HUDEP-2 (cell line): ENCODE measurements at regions not wholly inside any gene's neighbourhood (a gene's known extent, or its start where the extent isn't known, plus 50 kb on each side); places are given as distances from the start of the nearest gene placed in this dataset.
"Not testable (repeated sequence)": the region's sequence is repeated elsewhere in the genome, so short reads cannot be mapped to it uniquely, and the experiment has no call there.

Experiments
- DNase-seq, 76 experiments: peaks; one replicate each; lab custom pipeline; 2025; ENCODE audit not compliant: unreplicated experiment in 76 of 76; lab: John Stamatoyannopoulos, UW

DNA sequence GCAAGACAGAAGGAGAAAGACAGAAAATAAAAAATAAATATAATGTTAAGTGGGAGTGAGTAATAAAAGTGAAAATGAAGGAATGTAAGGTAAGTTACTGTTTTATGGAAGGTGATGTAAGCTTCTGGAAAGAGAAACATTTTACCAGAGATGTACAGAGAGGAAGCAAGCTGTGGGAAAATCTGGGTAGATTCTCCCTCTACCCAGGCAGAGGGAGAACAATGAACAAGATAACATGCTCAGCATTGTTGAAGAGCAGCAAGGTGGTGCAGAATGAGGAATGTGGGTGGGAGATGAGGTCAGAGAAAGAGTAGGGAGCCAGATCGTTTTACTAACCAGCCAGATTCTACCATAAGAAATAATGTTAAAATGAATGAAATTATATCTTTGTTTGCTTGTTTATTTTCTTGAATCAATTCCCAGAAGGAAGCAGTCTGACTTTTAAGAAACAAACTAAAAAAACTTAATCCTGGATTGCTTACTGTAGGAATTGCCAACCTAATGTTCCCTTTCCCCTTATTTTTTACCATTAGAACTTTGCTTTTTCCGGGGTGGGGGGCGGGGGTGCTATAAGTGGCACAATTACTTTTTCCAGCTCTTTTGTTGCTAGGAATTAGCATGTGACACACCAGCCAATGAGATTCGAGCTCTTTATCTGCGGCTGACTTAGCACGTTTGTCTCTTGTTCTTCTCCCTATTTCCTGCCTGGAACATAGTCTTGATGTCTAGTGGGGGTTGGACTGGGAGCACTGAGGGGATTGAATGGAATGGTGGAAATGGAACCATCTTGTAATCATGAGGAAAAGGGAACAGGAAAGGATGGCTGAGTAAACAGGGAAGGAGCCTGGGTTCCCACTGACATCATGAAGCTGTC, 356.7 kb downstream of the TMEM167A start:
- no peak for DNase-seq

GRCh38 chr5:82719368-82719767, 357.8 kb downstream of the TMEM167A start:
- DNase-seq: peak in 1 of 76 experiments; percentile 1

DNA sequence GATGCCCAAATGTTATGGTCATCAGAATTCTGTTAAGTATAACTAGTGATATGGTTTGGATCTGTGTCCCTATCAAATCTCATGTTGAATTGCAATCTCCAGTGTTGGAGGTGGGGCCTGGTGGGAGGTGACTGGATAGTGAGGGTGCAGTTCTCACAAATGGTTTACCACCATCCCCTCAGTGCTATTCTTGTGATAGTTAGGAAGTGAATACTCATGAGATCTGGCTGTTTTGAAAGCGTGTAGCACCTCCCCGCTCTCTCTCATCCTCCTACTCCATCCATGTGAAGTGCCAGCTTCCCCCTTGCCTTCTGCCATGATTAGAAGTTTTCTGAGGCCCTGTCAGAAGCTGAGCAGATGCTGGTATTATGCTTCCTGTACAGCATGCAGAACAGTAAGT, 359.5 kb downstream of the TMEM167A start:
- no peak for DNase-seq

DNA sequence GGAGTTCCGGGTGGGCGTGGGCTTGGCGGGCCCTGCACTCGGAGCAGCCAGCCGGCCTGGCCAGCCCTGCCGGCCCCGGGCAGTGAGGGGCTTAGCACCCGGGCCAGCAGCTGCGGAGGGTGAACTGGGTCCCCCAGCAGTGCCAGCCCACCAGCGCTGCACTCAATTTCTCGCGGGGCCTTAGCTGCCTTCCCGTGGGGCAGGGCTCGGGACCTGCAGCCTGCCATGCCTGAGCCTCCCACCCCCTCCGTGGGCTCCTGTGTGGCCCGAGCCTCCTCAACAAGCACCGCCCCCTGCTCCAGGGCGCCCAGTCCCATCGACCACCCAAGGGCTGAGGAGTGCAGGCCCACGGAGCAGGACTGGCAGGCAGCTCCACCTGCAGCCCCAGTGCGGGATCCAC, 362.5 kb downstream of the TMEM167A start:
- DNase-seq: not testable (repeated sequence)

GRCh38 chr5:82713811-82714210, 363.4 kb downstream of the TMEM167A start:
- DNase-seq: no peak

DNA sequence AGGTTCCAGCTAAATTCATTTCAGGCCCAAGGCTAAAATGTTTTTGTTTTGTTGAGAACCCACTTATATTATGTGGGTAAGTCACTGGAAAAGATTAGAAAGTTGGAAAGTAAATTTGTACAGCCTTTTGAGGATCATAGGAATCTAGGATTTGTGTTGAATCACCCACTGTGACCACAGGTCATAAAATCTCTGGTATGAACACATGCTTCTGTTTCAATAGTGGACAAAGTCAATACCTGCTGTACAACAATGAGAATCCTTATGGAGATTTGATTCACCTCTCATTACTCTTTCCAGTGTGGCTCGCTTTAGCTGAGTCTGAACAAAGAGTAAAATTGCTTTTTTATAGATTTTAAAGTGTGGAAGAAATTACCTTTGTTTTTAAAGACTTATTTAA, 369.5 kb downstream of the TMEM167A start:
- no peak for DNase-seq

DNA sequence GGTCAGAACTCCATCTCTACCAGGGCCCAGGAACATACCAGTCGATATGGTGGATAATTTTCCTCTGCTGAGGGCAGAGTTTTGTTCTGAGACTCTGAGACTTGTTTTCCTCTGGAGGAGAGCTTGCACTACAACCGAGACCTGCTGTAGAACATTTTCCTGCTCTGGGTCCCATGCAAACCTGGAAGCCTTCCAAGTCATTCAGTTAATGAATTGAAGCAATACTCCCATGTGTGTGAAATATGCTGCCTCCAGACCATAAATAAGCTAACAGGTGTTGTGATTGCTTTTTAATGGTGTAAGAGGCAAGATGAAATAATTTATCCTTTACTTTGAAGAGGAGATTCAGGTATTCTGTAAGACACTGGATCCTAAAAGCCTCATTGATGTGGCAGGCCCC, 372.8 kb downstream of the TMEM167A start:
- no peak for DNase-seq

- no peak for DNase-seq
Measured at GRCh38 chr5:82702046-82702445, 375.1 kb downstream of the TMEM167A start.

GRCh38 chr5:82699737-82700136, 377.5 kb downstream of the TMEM167A start:
- no peak for DNase-seq

DNA sequence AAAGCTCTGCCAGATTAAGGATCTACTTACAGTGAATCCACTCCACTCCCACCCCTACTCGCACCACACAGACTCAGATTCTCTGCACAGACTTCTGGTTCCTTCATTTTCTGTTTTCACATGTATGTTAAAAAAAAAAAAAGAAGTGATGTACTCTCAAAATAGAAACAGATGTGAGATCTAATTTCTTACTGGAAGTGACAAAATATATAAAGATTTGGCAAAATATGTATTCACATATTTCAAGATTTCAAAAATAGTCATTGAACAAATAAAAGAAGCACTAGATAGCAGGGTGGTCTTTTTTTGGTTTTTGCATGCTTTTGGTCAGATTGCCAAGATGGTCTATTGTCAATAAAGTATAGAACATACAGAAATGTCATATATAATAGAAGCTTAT, 379.2 kb downstream of the TMEM167A start:
- DNase-seq: no peak

DNA sequence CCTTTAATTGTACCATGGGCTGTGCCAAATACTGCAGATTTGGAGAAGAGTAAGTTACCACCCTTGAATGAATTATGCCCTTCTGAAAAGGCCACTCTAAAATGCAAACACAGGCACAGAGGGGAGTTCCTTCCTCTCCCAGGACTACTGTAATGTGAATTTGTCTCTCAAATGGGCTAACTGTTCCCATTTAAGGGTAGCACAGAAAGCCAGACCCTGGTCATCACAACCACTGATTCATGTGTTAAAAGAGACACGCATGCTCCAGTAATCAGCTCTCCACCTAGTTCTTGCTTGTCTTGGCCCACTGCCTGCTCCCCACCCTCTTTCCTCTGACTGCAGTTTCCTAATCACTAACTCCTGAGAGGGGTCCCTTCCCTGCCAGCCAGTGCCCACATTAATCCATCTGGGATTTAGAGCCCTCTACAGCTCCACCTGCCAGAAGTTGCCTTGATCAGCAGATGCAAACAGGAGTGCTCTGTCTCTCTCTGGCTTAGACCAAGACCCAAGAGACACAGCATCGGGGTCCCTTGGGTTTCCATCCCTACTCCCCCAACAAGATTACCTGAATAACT, 382.4 kb downstream of the TMEM167A start:
- no peak for DNase-seq

GRCh38 chr5:82692826-82693225, 384.4 kb downstream of the TMEM167A start:
- no peak for DNase-seq

DNA sequence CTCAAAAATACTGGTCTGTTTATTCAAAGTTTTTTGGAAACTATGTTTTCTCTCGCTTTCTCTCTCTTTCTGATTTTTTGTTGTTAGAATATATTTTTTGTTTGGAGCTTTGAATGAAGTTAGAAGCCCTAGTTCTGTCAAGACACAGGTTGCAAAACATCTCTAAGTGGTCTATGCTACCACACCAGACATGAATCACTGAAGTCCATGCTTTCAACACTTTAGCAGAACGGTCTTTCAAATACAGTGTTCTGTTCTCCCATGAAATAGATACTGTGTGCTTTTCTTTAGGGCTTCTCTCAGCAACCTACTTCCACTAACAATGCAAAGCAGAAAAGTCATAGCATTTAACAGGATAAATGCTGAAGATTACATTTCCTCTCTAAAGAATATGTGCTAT, 392.5 kb downstream of the TMEM167A start:
- no peak for DNase-seq

- DNase-seq: no peak
Measured at GRCh38 chr5:82684165-82684564, 393.0 kb downstream of the TMEM167A start.

DNA sequence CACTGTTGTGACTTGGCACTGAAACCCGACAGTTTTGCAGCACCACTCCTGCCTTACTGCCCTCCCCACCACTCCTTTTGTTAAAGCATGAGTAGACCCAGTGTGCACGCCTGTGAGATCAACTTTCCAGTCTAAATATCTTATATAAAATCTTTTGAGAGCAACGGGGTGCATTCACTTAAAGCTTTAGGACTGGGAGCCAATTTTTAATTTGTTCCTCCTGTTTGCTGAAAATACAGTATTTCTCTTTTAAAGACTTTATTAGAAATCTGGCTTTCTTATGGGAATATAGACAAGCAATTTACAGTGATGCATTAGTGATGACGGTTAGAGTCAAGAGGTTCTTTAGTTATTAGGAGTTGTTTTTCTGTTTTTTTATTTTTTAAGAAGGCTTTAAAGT, 397.5 kb downstream of the TMEM167A start:
- no peak for DNase-seq

DNA sequence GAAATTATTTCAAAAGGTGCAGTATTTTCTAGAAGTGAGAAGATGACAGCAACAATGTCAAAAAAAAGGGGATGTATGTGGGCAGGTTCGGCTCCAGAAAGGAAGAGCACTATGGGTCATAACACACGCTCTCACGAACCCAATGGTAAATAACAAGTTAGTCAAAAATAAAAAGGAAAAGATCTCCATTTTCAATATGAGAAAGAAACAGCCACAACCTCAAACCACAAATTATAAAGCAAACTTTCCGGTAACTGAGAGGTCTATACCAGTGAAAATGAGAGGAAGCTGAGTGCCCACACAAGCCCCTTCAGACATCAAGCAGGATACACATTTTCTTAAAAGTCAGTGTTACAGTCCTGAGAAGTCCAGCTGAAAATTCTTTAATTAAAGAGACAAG, 398.5 kb upstream of the RPS23 start:
- DNase-seq: no peak

GRCh38 chr5:82674671-82675070, 396.5 kb upstream of the RPS23 start:
- no peak for DNase-seq

- DNase-seq: no peak
Measured at GRCh38 chr5:82673057-82673809, 395.1 kb upstream of the RPS23 start.

DNA sequence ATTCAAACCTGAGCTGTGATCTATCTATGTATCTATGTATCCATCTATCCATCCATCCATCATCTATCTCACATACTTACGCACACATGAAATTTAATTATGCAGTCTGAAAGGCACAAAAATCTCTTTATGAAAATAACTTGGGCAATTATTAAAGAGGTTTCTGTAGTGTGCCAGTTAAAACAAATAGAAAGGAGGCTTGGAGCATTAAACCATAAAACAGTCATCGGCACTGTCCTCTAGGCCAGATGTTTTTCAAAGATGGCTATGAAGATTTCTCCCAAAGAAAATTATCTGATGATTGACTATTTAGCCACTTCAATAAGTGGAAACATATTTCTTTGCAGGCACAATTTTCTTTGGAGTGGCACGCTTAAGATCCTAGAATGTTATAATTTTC, 392.5 kb upstream of the RPS23 start:
- no peak for DNase-seq

DNA sequence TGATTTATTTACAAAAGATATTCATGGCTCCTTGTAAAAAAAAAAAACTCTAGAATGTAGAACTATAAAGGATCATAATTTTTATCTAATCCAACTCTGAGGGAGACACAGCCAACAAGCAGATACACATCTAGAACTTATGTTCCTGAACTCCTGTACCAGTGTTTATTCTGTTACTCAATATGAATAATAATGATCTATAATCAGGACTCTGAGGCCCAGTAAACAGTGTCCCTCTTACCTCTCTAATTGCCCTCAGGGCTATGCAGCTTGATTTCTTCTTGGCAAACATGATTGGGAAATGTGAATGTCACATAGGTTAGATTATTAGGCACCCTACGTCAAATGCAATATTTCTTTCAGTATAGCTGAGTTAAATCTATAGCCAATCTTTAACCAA, 391.6 kb upstream of the RPS23 start:
- DNase-seq: no peak

DNA sequence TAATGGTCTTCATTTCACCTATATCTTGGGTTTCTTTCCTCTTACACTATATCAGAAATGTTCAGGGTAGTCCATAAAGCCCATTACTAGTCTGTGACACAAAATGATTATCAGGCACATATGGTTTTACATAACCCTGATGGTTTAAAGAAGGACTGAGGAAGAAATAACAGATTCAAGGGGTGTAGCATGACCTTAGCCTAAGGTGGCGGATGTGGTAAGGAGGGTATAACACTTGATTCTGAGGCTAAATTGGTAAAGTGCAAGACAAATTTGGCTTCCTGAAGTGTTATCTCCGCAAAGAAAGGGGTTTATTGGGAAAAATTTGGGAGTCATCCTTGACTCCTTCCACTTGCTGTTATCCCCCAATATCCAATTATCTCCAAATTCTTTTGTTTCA, 388.2 kb upstream of the RPS23 start:
- DNase-seq: no peak

DNA sequence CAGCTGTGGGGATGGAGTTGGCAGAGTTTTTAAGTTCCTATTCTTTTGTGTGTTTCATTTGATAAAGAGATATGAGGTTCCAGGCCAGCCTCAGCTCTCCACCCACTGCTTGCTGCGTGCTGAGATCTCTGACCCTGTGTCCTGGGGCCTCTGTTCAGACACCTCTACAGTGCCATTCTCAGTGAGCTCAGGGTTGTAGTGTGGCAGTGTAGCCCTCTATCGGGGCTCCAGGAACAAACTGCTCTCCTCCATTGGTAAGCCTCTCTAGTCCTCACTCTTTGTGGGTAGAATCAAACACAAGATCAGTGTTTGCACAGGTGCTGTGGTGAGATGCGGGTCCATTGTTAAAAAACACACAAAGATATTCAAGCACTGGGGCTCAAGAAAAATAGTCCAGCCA, 386.6 kb upstream of the RPS23 start:
- DNase-seq: no peak
